Astrocyte (in vitro differentiated cells and primary cell): ENCODE measurements at regions not wholly inside any gene's neighbourhood (a gene's known extent, or its start where the extent isn't known, plus 50 kb on each side); places are given as distances from the start of the nearest gene placed in this dataset.
"Not testable (repeated sequence)": the region's sequence is repeated elsewhere in the genome, so short reads cannot be mapped to it uniquely, and the experiment has no call there.

Experiments used
- DNase-seq: peaks from one replicate; pipeline ENCODE4 v3.0.0-alpha.2; 2010; ENCODE audit warnings: low read depth
- FAIRE-seq: peaks from 2 replicates; lab custom pipeline; 2011; peaks lifted over from hg19 to GRCh38; lab: Jason Lieb, UNC
- H2AFZ ChIP-seq: 2 replicates; pipeline ENCODE4 v1.6.0; 2012; ENCODE audit warnings: low read depth, low read length, inconsistent platforms
- H3K27ac ChIP-seq: 2 replicates; pipeline ENCODE4 v1.5.1; 2011; ENCODE audit warnings: low read depth, low read length, inconsistent platforms
- H3K27me3 ChIP-seq: 2 replicates; pipeline ENCODE4 v1.6.0; 2011; ENCODE audit warnings: low read length, inconsistent platforms; ENCODE audit not compliant: insufficient read depth
- H3K36me3 ChIP-seq: 2 replicates; pipeline ENCODE4 v1.5.1; 2011; ENCODE audit warnings: low read length, inconsistent platforms; ENCODE audit not compliant: insufficient read depth
- H3K4me1 ChIP-seq: 2 replicates; pipeline ENCODE4 v1.5.1; 2011; ENCODE audit warnings: low read length, inconsistent platforms; ENCODE audit not compliant: insufficient read depth
- H3K4me2 ChIP-seq: 2 replicates; pipeline ENCODE4 v1.6.0; 2012; ENCODE audit warnings: low read length, inconsistent platforms
- H3K4me3 ChIP-seq: 2 replicates; pipeline ENCODE4 v1.5.1; 2011; ENCODE audit warnings: low read depth, mild to moderate bottlenecking, low read length, inconsistent platforms; ENCODE audit not compliant: insufficient read depth
- H3K79me2 ChIP-seq: 2 replicates; pipeline ENCODE4 v1.6.0; 2012; ENCODE audit warnings: mild to moderate bottlenecking, low read length, inconsistent platforms; ENCODE audit not compliant: insufficient read depth
- H3K9ac ChIP-seq: 2 replicates; pipeline ENCODE4 v1.6.0; 2012; ENCODE audit warnings: mild to moderate bottlenecking, low read length, inconsistent platforms
- H3K9me3 ChIP-seq: 2 replicates; pipeline ENCODE4 v1.5.1; 2012; ENCODE audit warnings: low read depth, mild to moderate bottlenecking, low read length, inconsistent platforms; ENCODE audit not compliant: insufficient read depth
- H4K20me1 ChIP-seq: 2 replicates; pipeline ENCODE4 v1.6.0; 2012; ENCODE audit warnings: low read length, inconsistent platforms; ENCODE audit not compliant: insufficient read depth
- H3K27ac Mint-ChIP-seq: one replicate; pipeline ENCODE4 v1.8.0; 2021; ENCODE audit warnings: mild to moderate bottlenecking, mixed read lengths; ENCODE audit not compliant: unreplicated experiment
- H3K27me3 Mint-ChIP-seq: one replicate; pipeline ENCODE4 v1.8.0; 2021; ENCODE audit warnings: low read depth, mixed read lengths; ENCODE audit not compliant: unreplicated experiment
- H3K36me3 Mint-ChIP-seq: one replicate; pipeline ENCODE4 v1.8.0; 2021; ENCODE audit warnings: low read depth, mixed read lengths; ENCODE audit not compliant: unreplicated experiment
- H3K4me1 Mint-ChIP-seq: one replicate; pipeline ENCODE4 v1.8.0; 2021; ENCODE audit warnings: low read depth, mixed read lengths; ENCODE audit not compliant: unreplicated experiment
- H3K4me3 Mint-ChIP-seq: one replicate; pipeline ENCODE4 v1.8.0; 2021; ENCODE audit warnings: mild to moderate bottlenecking, moderate library complexity, mixed read lengths; ENCODE audit not compliant: unreplicated experiment
- H3K9me3 Mint-ChIP-seq: one replicate; pipeline ENCODE4 v1.8.0; 2021; ENCODE audit warnings: mild to moderate bottlenecking, mixed read lengths; ENCODE audit not compliant: unreplicated experiment
- CTCF ChIP-seq: IDR thresholded peaks from 2 replicates; pipeline ENCODE4 v1.5.1; 2011; ENCODE audit warnings: low read depth, mild to moderate bottlenecking, inconsistent platforms, low read length, moderate library complexity; ENCODE audit not compliant: insufficient read depth
- EZH2 ChIP-seq: IDR thresholded peaks from 2 replicates; pipeline ENCODE4 v1.6.1; 2012; ENCODE audit warnings: mild to moderate bottlenecking, low read length, inconsistent platforms; ENCODE audit not compliant: insufficient read depth

GRCh38 chr2:18940184-18940583, 350.8 kb upstream of the NT5C1B start:
- DNase-seq (no peak), FAIRE-seq (no peak)
- Histone ChIP-seq H3K79me2 (no peaks in the 10 kb centered on the region), H3K4me2 (no peak overlapping the region), H3K4me1 (no peaks in the 10 kb centered on the region), H3K4me3 (no peak overlapping the region), H3K36me3 (no peaks in the 10 kb centered on the region), H3K27me3 (no peaks in the 10 kb centered on the region), H4K20me1 (no peaks in the 10 kb centered on the region), H3K27ac (no peak overlapping the region), H3K9ac (no peak overlapping the region), H2AFZ (no peak overlapping the region), H3K9me3 (no peaks in the 10 kb centered on the region)
- H3K4me3 Mint-ChIP-seq, result no peak overlapping the region
- no peaks in the 10 kb centered on the region for H3K27me3 Mint-ChIP-seq
- no peak for TF ChIP-seq EZH2
- no peak for TF ChIP-seq CTCF
- peaks cover 3% of the 10 kb centered on the region for H3K4me1 Mint-ChIP-seq
- H3K27ac Mint-ChIP-seq, result no peak overlapping the region
- H3K36me3 Mint-ChIP-seq, result no peaks in the 10 kb centered on the region
- H3K9me3 Mint-ChIP-seq, result no peaks in the 10 kb centered on the region

GRCh38 chr2:18939740-18940139, 350.4 kb upstream of the NT5C1B start:
- not testable (repeated sequence) for H3K9me3 ChIP-seq, FAIRE-seq, H3K9me3 Mint-ChIP-seq, H3K79me2 ChIP-seq, H3K36me3 ChIP-seq, H3K4me2 ChIP-seq, H3K27ac ChIP-seq, H3K4me1 ChIP-seq, H3K4me1 Mint-ChIP-seq, H3K36me3 Mint-ChIP-seq, DNase-seq, H3K27me3 ChIP-seq, H3K4me3 Mint-ChIP-seq, H3K4me3 ChIP-seq, H4K20me1 ChIP-seq, H3K9ac ChIP-seq, H2AFZ ChIP-seq, H3K27ac Mint-ChIP-seq, H3K27me3 Mint-ChIP-seq

- Mint-ChIP-seq H3K36me3 (no peaks in the 10 kb centered on the region), H3K4me3 (no peak overlapping the region), H3K27ac (no peak overlapping the region), H3K27me3 (no peaks in the 10 kb centered on the region), H3K4me1 (peaks cover 8% of the 10 kb centered on the region), H3K9me3 (no peaks in the 10 kb centered on the region)
- no peak for DNase-seq
- no peaks in the 10 kb centered on the region for H3K27me3 ChIP-seq
- no peaks in the 10 kb centered on the region for H3K4me1 ChIP-seq
- H3K79me2 ChIP-seq, result no peaks in the 10 kb centered on the region
- H3K9me3 ChIP-seq, result no peaks in the 10 kb centered on the region
- no peaks in the 10 kb centered on the region for H4K20me1 ChIP-seq
- TF ChIP-seq CTCF, result no peak
- no peak for TF ChIP-seq EZH2
- H3K27ac ChIP-seq, result no peak overlapping the region
- H3K9ac ChIP-seq, result no peak overlapping the region
- no peak overlapping the region for H3K4me2 ChIP-seq
- no peak for FAIRE-seq
- no peak overlapping the region for H2AFZ ChIP-seq
- H3K4me3 ChIP-seq, result no peak overlapping the region
- no peaks in the 10 kb centered on the region for H3K36me3 ChIP-seq
Measured at GRCh38 chr2:18934886-18935285, 345.5 kb upstream of the NT5C1B start.
